HFFc6 (cell line): ENCODE measurements at regions not wholly inside any gene's neighbourhood (a gene's known extent, or its start where the extent isn't known, plus 50 kb on each side); places are given as distances from the start of the nearest gene placed in this dataset.

Experiments used
- DNase-seq: peaks from one replicate; pipeline ENCODE4 v3.0.0-alpha.2; 2018
- H3K27ac Mint-ChIP-seq: 2 replicates; pipeline ENCODE4 v1.8.0; 2020; ENCODE audit warnings: mild to moderate bottlenecking, mixed read lengths
- H3K27me3 Mint-ChIP-seq: 2 replicates; pipeline ENCODE4 v1.8.0; 2021; ENCODE audit warnings: mild to moderate bottlenecking, moderate library complexity, mixed read lengths; ENCODE audit not compliant: insufficient read depth
- H3K36me3 Mint-ChIP-seq: 2 replicates; pipeline ENCODE4 v1.8.0; 2021; ENCODE audit warnings: low read depth, mixed read lengths
- H3K4me1 Mint-ChIP-seq: 2 replicates; pipeline ENCODE4 v1.8.0; 2020; ENCODE audit warnings: low read depth, mixed read lengths
- H3K4me3 Mint-ChIP-seq: 2 replicates; pipeline ENCODE4 v1.8.0; 2020; ENCODE audit warnings: mild to moderate bottlenecking, moderate library complexity, mixed read lengths
- H3K9me3 Mint-ChIP-seq: 2 replicates; pipeline ENCODE4 v1.8.0; 2020; ENCODE audit warnings: mild to moderate bottlenecking, mixed read lengths
- CTCF ChIP-seq: fragments of 200-600 bp; sonication (generic); IDR thresholded peaks from 2 replicates; pipeline ENCODE4 v1.5.0; 2021; ENCODE audit warnings: antibody characterized with exemption, mild to moderate bottlenecking

- Mint-ChIP-seq H3K9me3 (peaks cover 10% of the 10 kb centered on the region), H3K4me3 (no peak overlapping the region), H3K36me3 (no peaks in the 10 kb centered on the region), H3K27ac (no peak overlapping the region), H3K4me1 (peaks cover 8% of the 10 kb centered on the region), H3K27me3 (peaks cover 15% of the 10 kb centered on the region)
- no peak for TF ChIP-seq CTCF
- DNase-seq = no peak
These were observed 78.7 kb upstream of the PROK2 start for GRCh38 chr3:71863563-71864190.

- Mint-ChIP-seq H3K36me3 (no peaks in the 10 kb centered on the region), H3K4me3 (no peak overlapping the region), H3K4me1 (peaks cover 8% of the 10 kb centered on the region), H3K27ac (no peak overlapping the region), H3K27me3 (peaks cover 12% of the 10 kb centered on the region), H3K9me3 (peaks cover 2% of the 10 kb centered on the region; the same call in 1 of the 2 replicates)
- DNase-seq = no peak
- TF ChIP-seq CTCF = no peak
These were observed 77.6 kb upstream of the PROK2 start for GRCh38 chr3:71862371-71863140.

GRCh38 chr3:71859123-71859519 is 74.2 kb upstream of the PROK2 start:
- Mint-ChIP-seq H3K9me3 (no peaks in the 10 kb centered on the region; the same call in 1 of the 2 replicates), H3K4me3 (no peak overlapping the region), H3K4me1 (peaks cover 8% of the 10 kb centered on the region), H3K27ac (no peak overlapping the region), H3K36me3 (no peaks in the 10 kb centered on the region), H3K27me3 (peaks cover 9% of the 10 kb centered on the region; the same call in 1 of the 2 replicates)
- no peak for DNase-seq
- TF ChIP-seq CTCF = peak; percentile 41; the same call in 1 of the 2 replicates

GRCh38 chr3:71858503-71859122 is 73.7 kb upstream of the PROK2 start:
- Mint-ChIP-seq H3K4me1 (peaks cover 8% of the 10 kb centered on the region), H3K9me3 (no peaks in the 10 kb centered on the region; the same call in 1 of the 2 replicates), H3K4me3 (no peak overlapping the region), H3K27me3 (peaks cover 8% of the 10 kb centered on the region; the same call in 1 of the 2 replicates), H3K27ac (no peak overlapping the region), H3K36me3 (no peaks in the 10 kb centered on the region)
- DNase-seq = no peak
- no peak for TF ChIP-seq CTCF

- Mint-ChIP-seq H3K27ac (no peak overlapping the region), H3K27me3 (peaks cover 7% of the 10 kb centered on the region; the same call in 1 of the 2 replicates), H3K9me3 (no peaks in the 10 kb centered on the region; the same call in 1 of the 2 replicates), H3K4me3 (no peak overlapping the region), H3K36me3 (no peaks in the 10 kb centered on the region), H3K4me1 (peaks cover 8% of the 10 kb centered on the region)
- no peak for TF ChIP-seq CTCF
- no peak for DNase-seq
These were observed 73.0 kb upstream of the PROK2 start for GRCh38 chr3:71857956-71858355.
